ENCODE measurements at regions not wholly inside any gene's neighbourhood (a gene's known extent, or its start where the extent isn't known, plus 50 kb on each side); places are given as distances from the start of the nearest gene placed in this dataset.

DNA sequence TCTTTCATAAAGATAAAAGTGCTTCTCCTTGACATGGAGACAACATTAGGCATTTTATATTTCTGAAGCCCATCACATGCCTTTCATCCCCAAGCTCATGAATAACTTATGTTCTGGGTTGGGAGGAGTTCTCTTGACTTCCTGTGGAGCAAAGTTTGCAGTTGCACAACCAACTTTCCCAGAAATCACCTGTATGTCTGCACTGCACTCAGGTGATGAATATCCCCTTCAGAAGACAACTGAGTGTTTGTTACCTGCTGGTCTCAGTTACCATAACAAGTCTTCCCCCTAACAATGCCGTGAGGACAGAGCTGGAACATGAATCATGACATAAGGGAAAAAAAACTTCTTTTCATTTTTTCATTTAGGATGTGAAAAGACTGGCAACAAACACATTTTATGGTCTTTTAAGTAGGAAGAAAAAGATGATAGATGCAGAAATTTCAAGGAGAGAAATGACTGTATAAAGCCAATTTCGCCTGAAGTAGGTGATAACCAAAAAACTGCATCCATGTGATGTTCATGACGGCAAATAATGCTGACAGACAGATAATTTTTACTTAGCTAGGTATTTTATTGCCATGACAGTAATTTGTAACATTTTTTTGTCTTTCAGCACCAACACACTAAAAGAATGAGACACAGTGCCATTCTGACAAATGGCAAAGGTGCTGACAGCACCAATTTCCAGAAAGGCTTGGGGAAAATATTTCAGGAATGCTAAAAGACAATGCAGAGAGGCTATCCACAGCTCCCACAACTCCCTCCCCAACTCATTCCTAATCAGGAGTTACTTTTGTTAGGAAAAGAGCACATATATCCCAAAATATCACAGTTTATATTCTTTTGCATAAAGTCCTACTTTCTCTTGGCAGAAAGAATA, 656.3 kb downstream of the PRELID2 start:
- TF ChIP-seq, protein P1, sequence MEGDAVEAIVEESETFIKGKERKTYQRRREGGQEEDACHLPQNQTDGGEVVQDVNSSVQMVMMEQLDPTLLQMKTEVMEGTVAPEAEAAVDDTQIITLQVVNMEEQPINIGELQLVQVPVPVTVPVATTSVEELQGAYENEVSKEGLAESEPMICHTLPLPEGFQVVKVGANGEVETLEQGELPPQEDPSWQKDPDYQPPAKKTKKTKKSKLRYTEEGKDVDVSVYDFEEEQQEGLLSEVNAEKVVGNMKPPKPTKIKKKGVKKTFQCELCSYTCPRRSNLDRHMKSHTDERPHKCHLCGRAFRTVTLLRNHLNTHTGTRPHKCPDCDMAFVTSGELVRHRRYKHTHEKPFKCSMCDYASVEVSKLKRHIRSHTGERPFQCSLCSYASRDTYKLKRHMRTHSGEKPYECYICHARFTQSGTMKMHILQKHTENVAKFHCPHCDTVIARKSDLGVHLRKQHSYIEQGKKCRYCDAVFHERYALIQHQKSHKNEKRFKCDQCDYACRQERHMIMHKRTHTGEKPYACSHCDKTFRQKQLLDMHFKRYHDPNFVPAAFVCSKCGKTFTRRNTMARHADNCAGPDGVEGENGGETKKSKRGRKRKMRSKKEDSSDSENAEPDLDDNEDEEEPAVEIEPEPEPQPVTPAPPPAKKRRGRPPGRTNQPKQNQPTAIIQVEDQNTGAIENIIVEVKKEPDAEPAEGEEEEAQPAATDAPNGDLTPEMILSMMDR (IDR thresholded peaks at IDR 0.05; ENCODE audit: borderline replicate concordance, extremely low read depth, low read length, poor library complexity, severe bottlenecking): no peak
- no peak for TF ChIP-seq EZH2 (IDR thresholded peaks at IDR 0.05; ENCODE audit: borderline replicate concordance, low read depth, low read length, severe bottlenecking)
